ENCODE measurements at regions not wholly inside any gene's neighbourhood (a gene's known extent, or its start where the extent isn't known, plus 50 kb on each side); places are given as distances from the start of the nearest gene placed in this dataset.
"Not testable (repeated sequence)": the region's sequence is repeated elsewhere in the genome, so short reads cannot be mapped to it uniquely, and the experiment has no call there.

GRCh38 chr6:154921482-154921881, 73.6 kb upstream of the TIAM2 start:
- no peak for DNase-seq (ENCODE audit: low read depth in 2 of 2)

- DNase-seq (ENCODE audit: low read depth in 2 of 2), result no peak
Measured at GRCh38 chr6:154923199-154923869, 71.8 kb upstream of the TIAM2 start.

GRCh38 chr6:154925130-154925529, 70.0 kb upstream of the TIAM2 start:
- no peak for DNase-seq (ENCODE audit: low read depth in 2 of 2)

DNA sequence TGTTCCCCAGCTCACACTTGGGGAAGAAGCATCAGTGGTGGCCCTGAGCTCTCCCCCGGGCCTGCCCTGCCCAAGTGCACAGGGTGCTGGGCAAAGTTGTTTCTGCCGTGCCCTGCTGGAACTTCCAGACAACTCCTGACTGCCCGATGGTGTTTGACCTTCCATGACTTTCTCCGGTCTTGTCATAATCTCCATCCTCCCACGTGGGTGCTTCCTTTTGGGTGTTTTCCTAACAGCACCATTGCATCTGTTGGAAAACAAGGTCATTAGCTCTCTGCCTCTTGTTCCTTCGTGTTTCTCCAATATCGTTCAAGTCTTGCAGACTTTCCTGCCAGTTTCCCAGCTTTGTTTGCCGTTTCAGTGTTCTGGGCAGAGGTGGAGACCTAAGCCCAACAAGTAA, 68.7 kb upstream of the TIAM2 start:
- DNase-seq (ENCODE audit: low read depth in 2 of 2), result no peak

GRCh38 chr6:154928325-154928922, 66.7 kb upstream of the TIAM2 start:
- DNase-seq (ENCODE audit: low read depth in 2 of 2), result peak in 1 of 2 experiments; percentile 49

DNA sequence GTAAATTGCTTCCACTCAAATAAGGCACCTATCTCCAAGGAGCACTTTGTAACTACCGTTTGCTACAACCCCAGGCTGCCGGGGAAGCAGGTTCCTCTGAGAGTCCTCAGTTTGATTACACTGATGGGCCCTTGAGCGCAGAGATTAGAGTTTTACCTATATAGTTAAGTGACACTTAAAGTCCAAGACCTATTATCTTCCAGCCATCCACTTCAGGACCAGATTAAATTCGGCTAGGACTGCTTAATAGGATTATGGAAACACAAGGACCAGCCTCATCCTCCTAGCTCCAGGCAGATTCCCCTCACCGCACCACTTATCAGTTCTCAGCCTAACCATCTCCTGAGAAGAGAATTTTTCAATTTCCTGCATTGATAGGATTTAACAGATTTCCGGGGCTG, 64.7 kb upstream of the TIAM2 start:
- no peak for DNase-seq (ENCODE audit: low read depth in 2 of 2)

DNA sequence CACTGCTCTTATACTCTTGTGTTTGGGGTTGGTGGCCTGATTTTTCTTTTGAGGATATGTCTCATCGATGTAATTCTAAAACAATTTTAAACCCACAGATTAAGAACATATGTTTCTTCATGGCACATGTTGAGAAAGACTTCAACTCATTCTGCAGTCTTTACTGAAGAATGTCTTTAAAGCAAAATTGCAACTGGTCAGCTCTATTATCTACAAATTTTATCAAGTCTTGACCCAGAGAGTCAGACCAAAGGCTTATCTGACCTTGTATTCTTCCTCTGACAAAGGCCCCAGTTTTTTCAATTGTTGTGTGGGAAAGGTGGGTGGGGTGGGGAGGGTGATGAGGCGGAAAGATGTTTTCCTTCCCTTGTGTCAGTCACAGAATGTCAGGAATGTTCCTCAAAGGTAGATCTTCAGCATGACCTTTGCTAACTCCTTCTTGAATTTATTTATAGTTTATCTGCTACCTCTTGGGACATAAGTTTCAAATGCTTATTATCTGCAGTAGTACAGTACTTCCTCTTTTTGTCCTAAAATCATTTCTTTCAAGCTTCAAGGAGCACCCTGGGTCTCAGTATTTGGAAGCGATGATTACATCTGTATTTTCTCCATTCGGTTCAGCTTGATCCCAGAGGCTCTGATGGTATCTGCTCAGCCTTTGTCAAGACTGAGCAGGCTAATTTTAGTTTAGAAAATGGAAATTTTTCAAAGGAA, 63.2 kb upstream of the TIAM2 start:
- DNase-seq (ENCODE audit: low read depth in 2 of 2), result peak; percentile 60 to 67

- peak; percentile 91 for DNase-seq (ENCODE audit: low read depth in 2 of 2)
Measured at GRCh38 chr6:154932515-154933027, 62.5 kb upstream of the TIAM2 start.

- DNase-seq (ENCODE audit: low read depth in 2 of 2), result peak; percentile 70 to 73
Measured at GRCh38 chr6:154933181-154933827, 61.8 kb upstream of the TIAM2 start.

GRCh38 chr6:154937306-154938220, 57.6 kb upstream of the TIAM2 start:
- DNase-seq (ENCODE audit: low read depth in 2 of 2), result no peak

DNA sequence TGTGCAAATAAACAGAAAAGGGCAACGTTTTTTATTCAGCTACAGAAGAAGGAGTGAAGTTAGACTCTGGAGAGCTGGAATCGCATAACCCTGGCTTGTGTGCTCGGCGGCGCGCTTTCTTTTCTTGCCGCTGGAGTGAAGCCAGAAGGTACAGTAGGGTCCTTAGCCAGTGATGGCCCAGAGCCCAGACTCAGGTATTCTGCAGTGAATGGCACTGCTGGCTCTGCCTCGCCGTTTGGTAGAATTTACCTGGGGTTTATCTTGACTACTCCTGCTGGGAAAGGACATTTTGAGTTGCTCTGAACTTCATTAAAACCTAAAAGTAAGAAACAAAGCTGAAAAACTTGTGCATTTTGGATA, 56.9 kb upstream of the TIAM2 start:
- DNase-seq (ENCODE audit: low read depth in 2 of 2), result no peak

DNA sequence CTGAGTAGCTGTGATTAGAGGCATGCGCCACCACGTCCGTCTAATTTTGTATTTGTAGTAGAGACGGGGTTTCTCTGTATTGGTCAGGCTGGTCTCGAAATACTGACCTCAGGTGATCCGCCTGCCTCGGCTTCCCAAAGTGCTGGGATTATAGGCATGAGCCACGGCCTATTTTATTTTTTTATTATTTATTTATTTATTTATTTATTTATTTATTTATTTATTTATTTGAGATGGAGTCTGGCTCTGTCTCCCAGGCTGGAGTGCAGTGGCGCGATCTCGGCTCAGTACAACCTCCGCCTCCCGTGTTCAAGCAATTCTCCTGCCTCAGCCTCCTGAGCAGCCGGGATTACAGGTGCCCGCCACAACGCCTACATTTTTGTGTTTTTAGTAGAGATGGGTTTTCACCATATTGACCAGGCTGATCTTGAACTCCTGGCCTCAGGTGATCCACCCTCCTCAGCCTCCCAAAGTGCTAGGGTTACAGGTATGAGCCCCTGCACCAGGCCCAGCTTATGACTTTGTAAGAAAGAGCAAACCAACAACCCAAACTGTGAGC, 56.3 kb upstream of the TIAM2 start:
- DNase-seq (ENCODE audit: low read depth in 2 of 2), result not testable (repeated sequence)

GRCh38 chr6:154942770-154943169, 52.3 kb upstream of the TIAM2 start:
- no peak for DNase-seq (ENCODE audit: low read depth in 2 of 2)

DNA sequence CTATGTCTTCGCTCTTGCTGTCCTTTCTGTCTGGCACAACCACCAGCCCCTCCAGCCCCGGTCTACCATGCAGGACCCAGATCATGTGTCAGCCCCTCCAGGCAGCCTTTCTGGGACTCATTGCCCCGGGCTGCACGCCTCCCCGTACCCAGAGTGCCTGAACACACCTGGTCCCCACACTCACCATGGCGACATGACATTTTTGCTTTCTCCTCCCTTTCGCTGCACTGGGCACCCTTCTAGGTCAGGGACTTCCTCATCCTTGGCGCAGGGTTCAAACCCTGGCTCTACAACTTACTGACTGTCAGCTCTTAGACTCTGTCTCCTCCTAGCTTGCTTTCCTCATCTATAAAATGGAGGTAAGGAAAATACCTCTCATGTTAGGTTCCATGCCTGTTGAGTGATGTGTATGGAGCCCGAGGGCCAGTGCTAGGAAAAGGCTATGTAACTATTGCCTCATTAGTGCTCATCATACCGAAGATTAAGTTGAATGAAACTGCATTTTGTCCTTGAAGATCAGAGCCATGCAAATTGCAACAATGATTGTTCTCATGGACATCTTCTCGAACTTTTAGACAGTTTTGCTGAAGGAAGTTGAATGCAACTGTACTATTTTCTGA, 49.7 kb upstream of the TIAM2 start:
- DNase-seq (ENCODE audit: low read depth in 2 of 2), result no peak
